Sigmoid colon (tissue), 4 donors: ENCODE measurements at regions not wholly inside any gene's neighbourhood (a gene's known extent, or its start where the extent isn't known, plus 50 kb on each side); places are given as distances from the start of the nearest gene placed in this dataset.

Experiments
- CTCF ChIP-seq, 4 experiments: fragments of 450-650 bp in 3 of 4; fragments of 200-600 bp in 1 of 4; IDR thresholded peaks; one replicate each; pipeline ENCODE4 v1.5.1; 2016 to 2019; ENCODE audit warnings: antibody characterized with exemption in 4 of 4, mild to moderate bottlenecking in 3 of 4, moderate library complexity in 2 of 4
- EP300 ChIP-seq, 4 donors: sonication (generic); formaldehyde crosslinking; IDR thresholded peaks; one replicate each; pipeline ENCODE4 v1.6.1; 2017; ENCODE audit warnings: antibody characterized with exemption in 4 of 4
- POLR2A ChIP-seq, 2 donors: fragments of 450-650 bp; IDR thresholded peaks; one replicate each; pipeline ENCODE4 v1.6.1; 2016; ENCODE audit warnings: antibody characterized with exemption in 2 of 2, mild to moderate bottlenecking in 2 of 2, moderate library complexity in 2 of 2
- POLR2AphosphoS5 ChIP-seq, 4 donors: sonication (generic); formaldehyde crosslinking; IDR thresholded peaks; one replicate each; pipeline ENCODE4 v1.6.1; 2017; ENCODE audit warnings: antibody characterized with exemption in 4 of 4

- TF ChIP-seq CTCF (IDR thresholded peaks at IDR 0.05), result no peak
- TF ChIP-seq EP300 (IDR thresholded peaks at IDR 0.05), result no peak
- TF ChIP-seq POLR2A (IDR thresholded peaks at IDR 0.05), result no peak
- no peak for TF ChIP-seq POLR2AphosphoS5 (IDR thresholded peaks at IDR 0.05)
These were observed 73.1 kb upstream of the HECW1 start for GRCh38 chr7:43039346-43039745.
